Keratinocyte (primary cell): ENCODE measurements at regions not wholly inside any gene's neighbourhood (a gene's known extent, or its start where the extent isn't known, plus 50 kb on each side); places are given as distances from the start of the nearest gene placed in this dataset.

Experiments used
- DNase-seq: peaks from one replicate; pipeline ENCODE4 v3.0.0-alpha.2; 2011; ENCODE audit warnings: low read depth, missing footprints, low spot score
- FAIRE-seq: peaks from 2 replicates; lab custom pipeline; 2011; peaks lifted over from hg19 to GRCh38; lab: Jason Lieb, UNC
- H2AFZ ChIP-seq: 2 replicates; pipeline ENCODE4 v1.6.0; 2012; ENCODE audit warnings: low read length, control low read depth, inconsistent platforms; ENCODE audit not compliant: control insufficient read depth
- H3K27ac ChIP-seq: 2 replicates; pipeline ENCODE4 v1.5.1; 2011; ENCODE audit warnings: low read length; ENCODE audit not compliant: control insufficient read depth, insufficient read depth
- H3K27me3 ChIP-seq: 3 replicates; pipeline ENCODE4 v1.6.0; 2011; ENCODE audit warnings: low read length; ENCODE audit not compliant: control insufficient read depth, insufficient read depth; ENCODE audit errors: extremely low read depth
- H3K36me3 ChIP-seq, 2 experiments: 2 replicates in 1 of 2; 3 replicates in 1 of 2; pipeline ENCODE4 v1.5.1; 2011; ENCODE audit warnings: low read length in 2 of 2, mild to moderate bottlenecking in 1 of 2; ENCODE audit not compliant: control insufficient read depth in 2 of 2, insufficient read depth in 2 of 2; ENCODE audit errors: extremely low read depth in 1 of 2
- H3K4me1 ChIP-seq: 3 replicates; pipeline ENCODE4 v1.5.1; 2011; ENCODE audit warnings: low read length; ENCODE audit not compliant: control insufficient read depth, insufficient read depth; ENCODE audit errors: extremely low read depth
- H3K4me2 ChIP-seq: 3 replicates; pipeline ENCODE4 v1.6.0; 2011; ENCODE audit warnings: low read depth, low read length; ENCODE audit not compliant: control insufficient read depth, insufficient read depth; ENCODE audit errors: extremely low read depth
- H3K4me3 ChIP-seq, 3 experiments: fragments of 200-600 bp in 1 of 3; sonication (generic) in 1 of 3; 2 replicates in 2 of 3; 3 replicates in 1 of 3; pipeline ENCODE4 v1.5.1; 2011 to 2016; ENCODE audit warnings: low read length in 3 of 3, mild to moderate bottlenecking in 3 of 3, control low read depth in 2 of 3, inconsistent platforms in 1 of 3, low read depth in 1 of 3, mixed read lengths in 1 of 3, mixed run types in 1 of 3, moderate library complexity in 1 of 3; ENCODE audit not compliant: control insufficient read depth in 2 of 3, insufficient read depth in 2 of 3; ENCODE audit errors: extremely low read depth in 1 of 3
- H3K79me2 ChIP-seq: 2 replicates; pipeline ENCODE4 v1.6.0; 2012; ENCODE audit warnings: low read length; ENCODE audit not compliant: control insufficient read depth, insufficient read depth
- H3K9ac ChIP-seq: 3 replicates; pipeline ENCODE4 v1.6.0; 2011; ENCODE audit warnings: low read length; ENCODE audit not compliant: control insufficient read depth, insufficient read depth; ENCODE audit errors: extremely low read depth
- H3K9me1 ChIP-seq: 3 replicates; pipeline ENCODE4 v1.6.0; 2011; ENCODE audit warnings: low read length; ENCODE audit not compliant: control insufficient read depth, insufficient read depth; ENCODE audit errors: extremely low read depth
- H3K9me3 ChIP-seq: 2 replicates; pipeline ENCODE4 v1.5.1; 2012; ENCODE audit warnings: low read depth, low read length; ENCODE audit not compliant: control insufficient read depth
- H4K20me1 ChIP-seq: 3 replicates; pipeline ENCODE4 v1.6.0; 2011; ENCODE audit warnings: low read length; ENCODE audit not compliant: control insufficient read depth, insufficient read depth; ENCODE audit errors: extremely low read depth
- EZH2 ChIP-seq: IDR thresholded peaks from one replicate; pipeline ENCODE4 v1.6.1; 2012; ENCODE audit warnings: inconsistent platforms, mild to moderate bottlenecking, low read length, moderate library complexity
- dilution Hi-C: fragments of 300-500 bp; cut with MboI; formaldehyde crosslinking; loops from one replicate; pipeline ENCODE4 v1.7.0; 2020; ENCODE audit warnings: low sequenced_read_pairs; ENCODE audit not compliant: extremely low pct_ligation_motif_present
- TF ChIP-seq, protein P1 (sequence below), 3 experiments: IDR thresholded peaks in 1 of 3; conservative IDR thresholded peaks in 1 of 3; optimal IDR thresholded peaks in 1 of 3; 2 replicates in 2 of 3; 3 replicates in 1 of 3; pipeline versions ENCODE3 to v1.5.1; 2011; ENCODE audit warnings: low read length in 3 of 3, mild to moderate bottlenecking in 3 of 3, moderate library complexity in 2 of 3, control low read depth in 1 of 3, inconsistent platforms in 1 of 3; ENCODE audit not compliant: insufficient read depth in 2 of 3; ENCODE audit errors: extremely low read depth in 1 of 3

DNA sequence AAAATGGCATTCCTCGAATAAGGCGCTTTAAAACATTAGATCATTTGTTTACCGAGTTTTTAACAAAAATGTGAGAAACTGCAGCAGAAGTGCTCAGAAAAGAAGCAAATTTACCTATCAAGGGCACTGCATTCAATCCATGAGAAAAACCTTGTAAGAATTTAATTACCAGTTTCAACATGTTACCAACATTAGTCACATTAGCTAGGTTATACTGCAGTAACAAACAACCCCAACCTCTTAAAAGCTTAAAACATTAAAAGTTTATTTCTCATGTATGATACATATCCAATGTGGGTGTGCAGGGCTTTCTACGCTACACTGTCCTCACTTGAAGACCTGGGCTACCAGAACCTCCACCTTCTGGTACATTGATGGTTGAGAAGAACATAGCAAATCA, 68.1 kb upstream of the CCBE1 start:
- no peak overlapping the region for H2AFZ ChIP-seq
- dilution Hi-C loops = no loop called here
- H3K79me2 ChIP-seq = no peaks in the 10 kb centered on the region
- no peaks in the 10 kb centered on the region for H3K36me3 ChIP-seq
- no peak for DNase-seq
- no peaks in the 10 kb centered on the region for H3K9me3 ChIP-seq
- no peak overlapping the region for H3K9ac ChIP-seq
- no peak overlapping the region for H3K4me3 ChIP-seq
- peaks cover 3% of the 10 kb centered on the region for H3K4me1 ChIP-seq
- H3K27ac ChIP-seq = no peak overlapping the region
- no peaks in the 10 kb centered on the region for H3K27me3 ChIP-seq
- H3K4me2 ChIP-seq = no peak overlapping the region
- TF ChIP-seq, protein P1, sequence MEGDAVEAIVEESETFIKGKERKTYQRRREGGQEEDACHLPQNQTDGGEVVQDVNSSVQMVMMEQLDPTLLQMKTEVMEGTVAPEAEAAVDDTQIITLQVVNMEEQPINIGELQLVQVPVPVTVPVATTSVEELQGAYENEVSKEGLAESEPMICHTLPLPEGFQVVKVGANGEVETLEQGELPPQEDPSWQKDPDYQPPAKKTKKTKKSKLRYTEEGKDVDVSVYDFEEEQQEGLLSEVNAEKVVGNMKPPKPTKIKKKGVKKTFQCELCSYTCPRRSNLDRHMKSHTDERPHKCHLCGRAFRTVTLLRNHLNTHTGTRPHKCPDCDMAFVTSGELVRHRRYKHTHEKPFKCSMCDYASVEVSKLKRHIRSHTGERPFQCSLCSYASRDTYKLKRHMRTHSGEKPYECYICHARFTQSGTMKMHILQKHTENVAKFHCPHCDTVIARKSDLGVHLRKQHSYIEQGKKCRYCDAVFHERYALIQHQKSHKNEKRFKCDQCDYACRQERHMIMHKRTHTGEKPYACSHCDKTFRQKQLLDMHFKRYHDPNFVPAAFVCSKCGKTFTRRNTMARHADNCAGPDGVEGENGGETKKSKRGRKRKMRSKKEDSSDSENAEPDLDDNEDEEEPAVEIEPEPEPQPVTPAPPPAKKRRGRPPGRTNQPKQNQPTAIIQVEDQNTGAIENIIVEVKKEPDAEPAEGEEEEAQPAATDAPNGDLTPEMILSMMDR (optimal IDR thresholded peaks at IDR 0.05 in 1 of 3, IDR thresholded peaks at IDR 0.05 in 1 of 3, conservative IDR thresholded peaks at IDR 0.05 in 1 of 3; ENCODE audit: extremely low read depth in 1 of 3, insufficient read depth in 2 of 3, low read length in 3 of 3) = no peak
- no peak for TF ChIP-seq EZH2
- FAIRE-seq = no peak
- no peaks in the 10 kb centered on the region for H3K9me1 ChIP-seq
- no peaks in the 10 kb centered on the region for H4K20me1 ChIP-seq

DNA sequence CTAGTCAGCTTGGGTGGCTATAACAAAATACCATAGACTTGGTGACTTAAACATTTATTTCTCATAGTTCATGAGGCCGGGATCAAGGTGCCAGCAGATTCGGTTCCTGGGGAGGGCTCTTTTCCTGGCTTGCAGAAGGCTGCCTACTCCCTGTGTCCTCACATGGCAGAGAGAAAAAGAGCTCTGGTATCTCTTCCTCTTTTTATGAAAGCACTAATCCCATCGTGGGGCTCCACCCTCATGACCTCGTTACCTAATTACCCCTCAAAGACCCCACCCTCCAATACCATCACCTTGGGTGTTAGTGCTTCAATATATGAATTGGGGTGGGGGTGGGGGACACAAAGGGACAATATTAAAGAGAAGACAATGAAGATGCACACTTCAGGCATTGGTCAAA, 67.1 kb upstream of the CCBE1 start:
- dilution Hi-C loops = no loop called here

More for the DNA sequence above, 67.1 kb upstream of the CCBE1 start:
- no peaks in the 10 kb centered on the region for H3K36me3 ChIP-seq
- H3K9me1 ChIP-seq = no peaks in the 10 kb centered on the region
- H3K9me3 ChIP-seq = no peaks in the 10 kb centered on the region
- H4K20me1 ChIP-seq = no peaks in the 10 kb centered on the region
- H3K79me2 ChIP-seq = no peaks in the 10 kb centered on the region
- no peaks in the 10 kb centered on the region for H3K27me3 ChIP-seq
- no peak overlapping the region for H3K27ac ChIP-seq
- H3K4me1 ChIP-seq = peaks cover 3% of the 10 kb centered on the region
- H2AFZ ChIP-seq = no peak overlapping the region
- TF ChIP-seq, protein P1 (optimal IDR thresholded peaks at IDR 0.05 in 1 of 3, IDR thresholded peaks at IDR 0.05 in 1 of 3, conservative IDR thresholded peaks at IDR 0.05 in 1 of 3; ENCODE audit: extremely low read depth in 1 of 3, insufficient read depth in 2 of 3, low read length in 3 of 3) = no peak
- no peak for TF ChIP-seq EZH2
- H3K4me3 ChIP-seq = no peak overlapping the region
- DNase-seq (no peak), FAIRE-seq (no peak)
- no peak overlapping the region for H3K9ac ChIP-seq
- no peak overlapping the region for H3K4me2 ChIP-seq
